GM10248 (cell line): ENCODE measurements at regions not wholly inside any gene's neighbourhood (a gene's known extent, or its start where the extent isn't known, plus 50 kb on each side); places are given as distances from the start of the nearest gene placed in this dataset.

Experiments used
- CTCF ChIA-PET: fragments of 300-600 bp; sonication (Branson Sonifier 250); formaldehyde crosslinking; extraction: SDS; loops from one replicate; lab custom pipeline; 2021; ENCODE audit warnings: antibody characterized with exemption; lab: Yijun Ruan, JAX
- POLR2A ChIA-PET: fragments of 350-650 bp; sonication (Branson Sonifier 250); formaldehyde crosslinking; extraction: SDS; loops from one replicate; lab custom pipeline; 2020; ENCODE audit warnings: antibody characterized with exemption; lab: Yijun Ruan, JAX
- DNase-seq: peaks from one replicate; pipeline ENCODE4 v3.0.0; 2012; ENCODE audit errors: extremely low spot score
- CTCF ChIP-seq: IDR thresholded peaks from 2 replicates; pipeline ENCODE4 v1.5.1; 2012; ENCODE audit warnings: mild to moderate bottlenecking, low read depth; ENCODE audit errors: extremely low read depth, missing control alignments, control extremely low read depth

GRCh38 chr21:23452384-23453083 lies 2154.7 kb downstream of the MRPL39 start:
- ChIA-PET POLR2A (no interaction called here), CTCF (no interaction called here)
- TF ChIP-seq CTCF, result peak; percentile 40
- DNase-seq, result no peak

DNA sequence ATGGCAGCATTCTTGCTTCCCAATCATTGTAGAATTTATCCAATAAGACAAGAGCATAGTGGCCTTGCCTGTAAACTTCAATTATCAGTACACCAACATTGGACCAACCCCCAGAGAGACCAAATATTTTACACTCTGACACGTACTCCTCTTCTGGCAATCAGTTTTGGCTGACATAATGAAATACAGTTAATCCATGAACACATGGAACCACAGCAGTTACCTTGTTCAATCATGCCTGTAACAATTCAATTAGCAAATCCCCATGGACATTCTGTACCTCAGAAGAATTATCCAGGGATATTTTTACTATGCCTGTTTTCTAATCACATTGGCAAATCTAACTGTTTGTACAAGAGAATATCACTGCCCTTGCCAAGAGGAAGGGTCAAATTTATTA lies 2162.0 kb downstream of the MRPL39 start:
- TF ChIP-seq CTCF, result no peak
- ChIA-PET POLR2A (no interaction called here), CTCF (no interaction called here)
- DNase-seq, result no peak

GRCh38 chr21:23438081-23438480 lies 2169.2 kb downstream of the MRPL39 start:
- no peak for TF ChIP-seq CTCF
- DNase-seq, result no peak
- ChIA-PET CTCF (no interaction called here), POLR2A (no interaction called here)

GRCh38 chr21:23402929-23403520 lies 2204.3 kb downstream of the MRPL39 start:
- DNase-seq, result no peak
- ChIA-PET CTCF (interaction anchor here (2.8 kb wide), 1 partner anchor 12 kb away, joined by 9 read pairs; no protein-coding TSS in a partner anchor), POLR2A (no interaction called here)
- no peak for TF ChIP-seq CTCF

DNA sequence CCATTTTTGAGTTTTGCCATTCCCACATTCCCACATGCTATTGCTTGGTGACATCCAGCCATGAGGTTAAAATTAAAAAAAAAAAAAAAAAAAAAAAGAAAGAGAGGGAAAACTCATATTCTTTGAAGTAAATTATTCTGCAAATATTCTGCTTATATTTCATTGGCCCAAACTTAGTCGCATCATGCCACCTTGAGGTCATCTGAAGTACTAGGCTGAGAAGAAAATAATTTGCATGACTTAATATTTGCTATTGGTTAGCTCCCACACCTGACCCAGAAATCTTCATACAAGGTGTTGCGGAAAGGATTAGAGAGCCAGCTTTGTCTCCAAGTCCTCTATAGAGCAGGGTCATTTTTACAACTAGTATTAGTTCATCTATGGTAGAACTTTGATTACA lies 2206.0 kb downstream of the MRPL39 start:
- CTCF ChIA-PET, result interaction anchor here (1.6 to 2.8 kb wide), 2 partner anchors 9 to 10 kb away, joined by 5 to 9 read pairs; no protein-coding TSS in a partner anchor
- POLR2A ChIA-PET, result no interaction called here
- no peak for DNase-seq
- TF ChIP-seq CTCF, result no peak

GRCh38 chr21:23398726-23399125 lies 2208.6 kb downstream of the MRPL39 start:
- DNase-seq, result no peak
- ChIA-PET CTCF (interaction anchor here (1.4 kb wide), 1 partner anchor 94 kb away, joined by 3 read pairs; no protein-coding TSS in a partner anchor), POLR2A (no interaction called here)
- no peak for TF ChIP-seq CTCF
